ENCODE measurements at regions not wholly inside any gene's neighbourhood (a gene's known extent, or its start where the extent isn't known, plus 50 kb on each side); places are given as distances from the start of the nearest gene placed in this dataset.

DNA sequence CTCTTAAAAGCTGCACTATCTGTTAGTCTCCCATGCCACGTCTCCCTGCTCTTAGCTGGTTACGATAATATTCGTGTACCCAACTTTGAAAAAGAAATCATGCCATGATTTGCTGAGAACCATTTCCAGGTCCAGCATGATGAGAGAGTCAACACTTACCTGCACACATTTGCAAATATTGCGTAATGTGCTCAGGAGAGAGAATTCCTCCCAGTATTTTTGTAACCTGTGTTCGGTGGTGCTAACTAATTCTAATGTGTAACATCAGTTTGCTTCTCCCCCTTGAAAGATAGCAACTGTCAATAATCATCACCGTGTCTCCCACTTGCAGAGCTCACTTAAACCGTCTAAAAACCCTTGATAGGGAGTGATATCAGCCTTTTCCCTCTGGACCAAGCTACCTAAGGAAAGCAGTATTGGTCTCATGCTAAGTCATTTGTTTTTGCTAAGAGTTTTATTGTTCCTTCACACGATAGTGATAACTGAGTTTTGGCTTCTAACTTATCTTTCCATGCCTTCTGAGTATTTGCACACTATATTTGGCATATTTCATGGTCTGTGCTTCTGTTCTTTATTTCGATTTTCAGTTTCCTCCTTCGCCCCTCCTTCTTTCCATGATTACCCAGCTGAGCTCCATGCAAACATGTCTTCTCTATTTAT lies 61.1 kb upstream of the IRF2BP2 start (continued):
- TF ChIP-seq, protein P1, sequence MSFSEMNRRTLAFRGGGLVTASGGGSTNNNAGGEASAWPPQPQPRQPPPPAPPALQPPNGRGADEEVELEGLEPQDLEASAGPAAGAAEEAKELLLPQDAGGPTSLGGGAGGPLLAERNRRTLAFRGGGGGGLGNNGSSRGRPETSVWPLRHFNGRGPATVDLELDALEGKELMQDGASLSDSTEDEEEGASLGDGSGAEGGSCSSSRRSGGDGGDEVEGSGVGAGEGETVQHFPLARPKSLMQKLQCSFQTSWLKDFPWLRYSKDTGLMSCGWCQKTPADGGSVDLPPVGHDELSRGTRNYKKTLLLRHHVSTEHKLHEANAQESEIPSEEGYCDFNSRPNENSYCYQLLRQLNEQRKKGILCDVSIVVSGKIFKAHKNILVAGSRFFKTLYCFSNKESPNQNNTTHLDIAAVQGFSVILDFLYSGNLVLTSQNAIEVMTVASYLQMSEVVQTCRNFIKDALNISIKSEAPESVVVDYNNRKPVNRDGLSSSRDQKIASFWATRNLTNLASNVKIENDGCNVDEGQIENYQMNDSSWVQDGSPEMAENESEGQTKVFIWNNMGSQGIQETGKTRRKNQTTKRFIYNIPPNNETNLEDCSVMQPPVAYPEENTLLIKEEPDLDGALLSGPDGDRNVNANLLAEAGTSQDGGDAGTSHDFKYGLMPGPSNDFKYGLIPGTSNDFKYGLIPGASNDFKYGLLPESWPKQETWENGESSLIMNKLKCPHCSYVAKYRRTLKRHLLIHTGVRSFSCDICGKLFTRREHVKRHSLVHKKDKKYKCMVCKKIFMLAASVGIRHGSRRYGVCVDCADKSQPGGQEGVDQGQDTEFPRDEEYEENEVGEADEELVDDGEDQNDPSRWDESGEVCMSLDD (CRISPR knock-in tag; IDR thresholded peaks at IDR 0.05; ENCODE audit: borderline replicate concordance) = no peak
- TF ChIP-seq, protein P2, sequence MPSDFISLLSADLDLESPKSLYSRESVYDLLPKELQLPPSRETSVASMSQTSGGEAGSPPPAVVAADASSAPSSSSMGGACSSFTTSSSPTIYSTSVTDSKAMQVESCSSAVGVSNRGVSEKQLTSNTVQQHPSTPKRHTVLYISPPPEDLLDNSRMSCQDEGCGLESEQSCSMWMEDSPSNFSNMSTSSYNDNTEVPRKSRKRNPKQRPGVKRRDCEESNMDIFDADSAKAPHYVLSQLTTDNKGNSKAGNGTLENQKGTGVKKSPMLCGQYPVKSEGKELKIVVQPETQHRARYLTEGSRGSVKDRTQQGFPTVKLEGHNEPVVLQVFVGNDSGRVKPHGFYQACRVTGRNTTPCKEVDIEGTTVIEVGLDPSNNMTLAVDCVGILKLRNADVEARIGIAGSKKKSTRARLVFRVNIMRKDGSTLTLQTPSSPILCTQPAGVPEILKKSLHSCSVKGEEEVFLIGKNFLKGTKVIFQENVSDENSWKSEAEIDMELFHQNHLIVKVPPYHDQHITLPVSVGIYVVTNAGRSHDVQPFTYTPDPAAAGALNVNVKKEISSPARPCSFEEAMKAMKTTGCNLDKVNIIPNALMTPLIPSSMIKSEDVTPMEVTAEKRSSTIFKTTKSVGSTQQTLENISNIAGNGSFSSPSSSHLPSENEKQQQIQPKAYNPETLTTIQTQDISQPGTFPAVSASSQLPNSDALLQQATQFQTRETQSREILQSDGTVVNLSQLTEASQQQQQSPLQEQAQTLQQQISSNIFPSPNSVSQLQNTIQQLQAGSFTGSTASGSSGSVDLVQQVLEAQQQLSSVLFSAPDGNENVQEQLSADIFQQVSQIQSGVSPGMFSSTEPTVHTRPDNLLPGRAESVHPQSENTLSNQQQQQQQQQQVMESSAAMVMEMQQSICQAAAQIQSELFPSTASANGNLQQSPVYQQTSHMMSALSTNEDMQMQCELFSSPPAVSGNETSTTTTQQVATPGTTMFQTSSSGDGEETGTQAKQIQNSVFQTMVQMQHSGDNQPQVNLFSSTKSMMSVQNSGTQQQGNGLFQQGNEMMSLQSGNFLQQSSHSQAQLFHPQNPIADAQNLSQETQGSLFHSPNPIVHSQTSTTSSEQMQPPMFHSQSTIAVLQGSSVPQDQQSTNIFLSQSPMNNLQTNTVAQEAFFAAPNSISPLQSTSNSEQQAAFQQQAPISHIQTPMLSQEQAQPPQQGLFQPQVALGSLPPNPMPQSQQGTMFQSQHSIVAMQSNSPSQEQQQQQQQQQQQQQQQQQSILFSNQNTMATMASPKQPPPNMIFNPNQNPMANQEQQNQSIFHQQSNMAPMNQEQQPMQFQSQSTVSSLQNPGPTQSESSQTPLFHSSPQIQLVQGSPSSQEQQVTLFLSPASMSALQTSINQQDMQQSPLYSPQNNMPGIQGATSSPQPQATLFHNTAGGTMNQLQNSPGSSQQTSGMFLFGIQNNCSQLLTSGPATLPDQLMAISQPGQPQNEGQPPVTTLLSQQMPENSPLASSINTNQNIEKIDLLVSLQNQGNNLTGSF (CRISPR knock-in tag; IDR thresholded peaks at IDR 0.05) = no peak
- TF ChIP-seq ZSCAN9 (CRISPR knock-in tag; IDR thresholded peaks at IDR 0.05; ENCODE audit: borderline replicate concordance) (no peak), ZNF331 (CRISPR knock-in tag; IDR thresholded peaks at IDR 0.05) (peak; percentile 43; the same call in 1 of the 2 replicates), KDM5B (CRISPR knock-in tag; IDR thresholded peaks at IDR 0.05; ENCODE audit: borderline replicate concordance) (no peak), ZZZ3 (CRISPR knock-in tag; IDR thresholded peaks at IDR 0.05; ENCODE audit: borderline replicate concordance) (no peak), ZNF564 (CRISPR knock-in tag; IDR thresholded peaks at IDR 0.05) (no peak), ZNF326 (CRISPR knock-in tag; IDR thresholded peaks at IDR 0.05; ENCODE audit: borderline replicate concordance) (no peak), ARNT2 (CRISPR knock-in tag; IDR thresholded peaks at IDR 0.05; ENCODE audit: low read depth) (no peak), ZBTB7B (CRISPR knock-in tag; IDR thresholded peaks at IDR 0.05) (no peak), KMT2B (CRISPR knock-in tag; IDR thresholded peaks at IDR 0.05) (no peak), TEAD3 (CRISPR knock-in tag; optimal IDR thresholded peaks at IDR 0.05; ENCODE audit: borderline replicate concordance) (peak; percentile 74), POLR2G (IDR thresholded peaks at IDR 0.05; ENCODE audit: low read depth, low read length) (no peak), GFI1 (CRISPR knock-in tag; IDR thresholded peaks at IDR 0.05; ENCODE audit: borderline replicate concordance) (peak; percentile 30; the same call in 1 of the 2 replicates)
- TF ChIP-seq, protein P3, sequence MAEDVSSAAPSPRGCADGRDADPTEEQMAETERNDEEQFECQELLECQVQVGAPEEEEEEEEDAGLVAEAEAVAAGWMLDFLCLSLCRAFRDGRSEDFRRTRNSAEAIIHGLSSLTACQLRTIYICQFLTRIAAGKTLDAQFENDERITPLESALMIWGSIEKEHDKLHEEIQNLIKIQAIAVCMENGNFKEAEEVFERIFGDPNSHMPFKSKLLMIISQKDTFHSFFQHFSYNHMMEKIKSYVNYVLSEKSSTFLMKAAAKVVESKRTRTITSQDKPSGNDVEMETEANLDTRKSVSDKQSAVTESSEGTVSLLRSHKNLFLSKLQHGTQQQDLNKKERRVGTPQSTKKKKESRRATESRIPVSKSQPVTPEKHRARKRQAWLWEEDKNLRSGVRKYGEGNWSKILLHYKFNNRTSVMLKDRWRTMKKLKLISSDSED (CRISPR knock-in tag; IDR thresholded peaks at IDR 0.05) = no peak
- TF ChIP-seq, protein P4, sequence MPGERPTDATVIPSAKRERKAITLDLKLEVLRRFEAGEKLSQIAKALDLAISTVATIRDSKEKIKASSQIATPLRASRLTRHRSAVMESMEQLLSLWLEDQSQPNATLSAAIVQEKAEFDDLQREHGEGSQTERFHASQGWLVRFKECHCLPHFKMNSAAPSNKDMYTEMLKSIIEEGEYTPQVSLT (CRISPR knock-in tag; IDR thresholded peaks at IDR 0.05; ENCODE audit: borderline replicate concordance, low read depth) = no peak
- TF ChIP-seq, protein P5, sequence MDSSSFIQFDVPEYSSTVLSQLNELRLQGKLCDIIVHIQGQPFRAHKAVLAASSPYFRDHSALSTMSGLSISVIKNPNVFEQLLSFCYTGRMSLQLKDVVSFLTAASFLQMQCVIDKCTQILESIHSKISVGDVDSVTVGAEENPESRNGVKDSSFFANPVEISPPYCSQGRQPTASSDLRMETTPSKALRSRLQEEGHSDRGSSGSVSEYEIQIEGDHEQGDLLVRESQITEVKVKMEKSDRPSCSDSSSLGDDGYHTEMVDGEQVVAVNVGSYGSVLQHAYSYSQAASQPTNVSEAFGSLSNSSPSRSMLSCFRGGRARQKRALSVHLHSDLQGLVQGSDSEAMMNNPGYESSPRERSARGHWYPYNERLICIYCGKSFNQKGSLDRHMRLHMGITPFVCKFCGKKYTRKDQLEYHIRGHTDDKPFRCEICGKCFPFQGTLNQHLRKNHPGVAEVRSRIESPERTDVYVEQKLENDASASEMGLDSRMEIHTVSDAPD (CRISPR knock-in tag; IDR thresholded peaks at IDR 0.05) = no peak
- TF ChIP-seq, protein P6, sequence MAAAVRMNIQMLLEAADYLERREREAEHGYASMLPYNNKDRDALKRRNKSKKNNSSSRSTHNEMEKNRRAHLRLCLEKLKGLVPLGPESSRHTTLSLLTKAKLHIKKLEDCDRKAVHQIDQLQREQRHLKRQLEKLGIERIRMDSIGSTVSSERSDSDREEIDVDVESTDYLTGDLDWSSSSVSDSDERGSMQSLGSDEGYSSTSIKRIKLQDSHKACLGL (CRISPR knock-in tag; IDR thresholded peaks at IDR 0.05) = no peak
